B cell (primary cell): ENCODE measurements at regions not wholly inside any gene's neighbourhood (a gene's known extent, or its start where the extent isn't known, plus 50 kb on each side); places are given as distances from the start of the nearest gene placed in this dataset.

ENCODE experiments used
- EZH2 ChIP-seq: IDR thresholded peaks from 2 replicates; pipeline ENCODE4 v1.6.1; 2012; ENCODE audit warnings: borderline replicate concordance, low read depth, mild to moderate bottlenecking, moderate library complexity, low read length; ENCODE audit not compliant: insufficient read depth, poor library complexity, severe bottlenecking
- TF ChIP-seq, protein P1 (sequence below): fragments of 200-600 bp; IDR thresholded peaks from one replicate; pipeline ENCODE4 v1.8.0; 2022; ENCODE audit warnings: antibody characterized with exemption, mild to moderate bottlenecking

DNA sequence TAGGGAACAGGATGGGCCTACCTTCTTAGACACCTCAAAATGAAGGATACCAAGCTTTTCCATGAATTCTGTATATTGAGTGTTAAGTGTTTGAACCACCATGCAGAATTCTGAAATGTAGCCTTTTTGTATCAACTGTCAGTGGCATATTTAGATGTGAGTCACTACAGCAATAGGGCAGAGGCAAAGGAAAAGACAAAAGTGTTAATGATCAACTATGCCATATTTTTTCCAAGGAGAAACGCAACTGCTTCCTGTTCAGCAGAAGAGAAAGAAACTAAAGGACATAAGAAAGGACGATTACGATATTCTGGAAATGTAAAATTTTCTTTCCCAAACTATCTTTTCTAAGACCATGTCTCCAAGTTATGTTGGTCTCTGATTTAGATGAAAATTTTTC, 104.6 kb upstream of the RSPO3 start:
- TF ChIP-seq, protein P1, sequence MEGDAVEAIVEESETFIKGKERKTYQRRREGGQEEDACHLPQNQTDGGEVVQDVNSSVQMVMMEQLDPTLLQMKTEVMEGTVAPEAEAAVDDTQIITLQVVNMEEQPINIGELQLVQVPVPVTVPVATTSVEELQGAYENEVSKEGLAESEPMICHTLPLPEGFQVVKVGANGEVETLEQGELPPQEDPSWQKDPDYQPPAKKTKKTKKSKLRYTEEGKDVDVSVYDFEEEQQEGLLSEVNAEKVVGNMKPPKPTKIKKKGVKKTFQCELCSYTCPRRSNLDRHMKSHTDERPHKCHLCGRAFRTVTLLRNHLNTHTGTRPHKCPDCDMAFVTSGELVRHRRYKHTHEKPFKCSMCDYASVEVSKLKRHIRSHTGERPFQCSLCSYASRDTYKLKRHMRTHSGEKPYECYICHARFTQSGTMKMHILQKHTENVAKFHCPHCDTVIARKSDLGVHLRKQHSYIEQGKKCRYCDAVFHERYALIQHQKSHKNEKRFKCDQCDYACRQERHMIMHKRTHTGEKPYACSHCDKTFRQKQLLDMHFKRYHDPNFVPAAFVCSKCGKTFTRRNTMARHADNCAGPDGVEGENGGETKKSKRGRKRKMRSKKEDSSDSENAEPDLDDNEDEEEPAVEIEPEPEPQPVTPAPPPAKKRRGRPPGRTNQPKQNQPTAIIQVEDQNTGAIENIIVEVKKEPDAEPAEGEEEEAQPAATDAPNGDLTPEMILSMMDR: no peak
- no peak for TF ChIP-seq EZH2
